ENCODE measurements at regions not wholly inside any gene's neighbourhood (a gene's known extent, or its start where the extent isn't known, plus 50 kb on each side); places are given as distances from the start of the nearest gene placed in this dataset.
"Not testable (repeated sequence)": the region's sequence is repeated elsewhere in the genome, so short reads cannot be mapped to it uniquely, and the experiment has no call there.

GRCh38 chr19:30804333-30804732, 432.1 kb downstream of the ZNF536 start:
- TF ChIP-seq CTCF (conservative IDR thresholded peaks at IDR 0.05 in 1 of 2, IDR thresholded peaks at IDR 0.05 in 1 of 2; ENCODE audit: extremely low read depth in 1 of 2, insufficient read depth in 1 of 2, low read depth in 1 of 2, low read length in 2 of 2); EZH2 (IDR thresholded peaks at IDR 0.05; ENCODE audit: borderline replicate concordance, low read length): not testable (repeated sequence)

Data from mammary epithelial cell (primary cell).